ENCODE measurements at regions not wholly inside any gene's neighbourhood (a gene's known extent, or its start where the extent isn't known, plus 50 kb on each side); places are given as distances from the start of the nearest gene placed in this dataset.

- no peak for DNase-seq
Observed at GRCh38 chr5:162325143-162325727, 257.7 kb downstream of the GABRG2 start.

GRCh38 chr5:162334944-162335343, 267.4 kb downstream of the GABRG2 start:
- DNase-seq, result no peak

- DNase-seq, result no peak
Observed at GRCh38 chr5:162360373-162360931, 292.9 kb downstream of the GABRG2 start.

GRCh38 chr5:162372256-162372655, 304.7 kb downstream of the GABRG2 start:
- DNase-seq, result no peak

DNA sequence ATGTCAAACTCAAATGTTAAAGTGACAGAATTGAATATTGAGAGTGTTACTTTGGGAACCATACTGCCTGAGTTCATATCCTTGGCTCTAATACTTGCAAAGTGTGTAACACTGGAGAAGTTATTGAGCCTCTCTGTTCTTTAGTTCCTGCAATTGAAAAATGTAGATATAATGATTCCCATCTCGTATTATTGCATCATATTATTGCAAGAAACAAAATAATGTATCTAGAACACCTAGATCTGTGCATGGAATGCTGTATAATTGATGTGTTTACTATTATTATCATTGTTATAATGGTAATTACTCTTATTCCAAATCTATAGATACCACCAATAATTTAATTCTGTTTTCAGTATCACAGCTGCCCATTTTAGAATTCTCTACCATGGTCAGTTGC, 310.3 kb downstream of the GABRG2 start:
- no peak for DNase-seq

DNA sequence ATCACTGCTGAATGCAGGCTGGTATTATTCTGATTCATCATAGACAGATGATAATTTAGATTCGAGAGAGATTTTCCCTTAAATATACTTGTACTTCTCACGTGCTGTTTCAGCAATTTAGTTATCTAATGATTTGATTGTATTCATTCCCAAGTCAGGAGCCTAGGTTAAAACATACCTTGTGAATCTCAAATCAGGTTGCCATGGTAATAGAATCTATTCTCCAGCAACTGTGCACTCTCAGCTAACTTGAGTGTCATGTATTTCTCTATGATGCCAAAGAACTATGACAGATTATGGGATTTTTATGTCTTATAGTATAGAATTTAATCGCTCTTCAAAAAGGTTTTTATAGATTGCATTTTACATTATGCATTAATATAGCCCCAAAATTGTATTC, 315.3 kb downstream of the GABRG2 start:
- no peak for DNase-seq

GRCh38 chr5:162384225-162384624, 316.7 kb downstream of the GABRG2 start:
- DNase-seq, result no peak

GRCh38 chr5:162391833-162392232, 324.3 kb downstream of the GABRG2 start:
- DNase-seq, result no peak

GRCh38 chr5:162392336-162392735, 324.8 kb downstream of the GABRG2 start:
- DNase-seq, result no peak

- DNase-seq, result no peak
Observed at GRCh38 chr5:162393534-162393933, 326.0 kb downstream of the GABRG2 start.

DNA sequence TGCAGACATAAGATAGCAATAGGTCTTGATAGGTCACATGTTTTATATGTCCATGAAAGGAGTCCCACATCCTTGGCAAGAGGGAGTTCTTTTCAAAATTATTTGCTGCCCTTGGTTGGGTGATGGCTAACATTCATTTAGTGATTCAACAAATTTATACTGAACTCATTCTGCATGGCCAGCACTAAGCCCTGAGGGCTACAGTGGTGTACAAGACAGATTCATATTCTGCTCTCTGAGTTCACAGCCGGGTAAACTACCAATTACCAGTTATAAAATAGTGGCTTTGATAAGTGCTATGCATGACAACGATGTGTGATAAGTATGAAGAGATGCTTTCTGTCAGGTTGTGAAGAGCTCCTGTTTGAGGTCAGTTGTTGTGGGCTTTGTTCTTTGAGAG, 340.0 kb downstream of the GABRG2 start:
- DNase-seq, result no peak

DNA sequence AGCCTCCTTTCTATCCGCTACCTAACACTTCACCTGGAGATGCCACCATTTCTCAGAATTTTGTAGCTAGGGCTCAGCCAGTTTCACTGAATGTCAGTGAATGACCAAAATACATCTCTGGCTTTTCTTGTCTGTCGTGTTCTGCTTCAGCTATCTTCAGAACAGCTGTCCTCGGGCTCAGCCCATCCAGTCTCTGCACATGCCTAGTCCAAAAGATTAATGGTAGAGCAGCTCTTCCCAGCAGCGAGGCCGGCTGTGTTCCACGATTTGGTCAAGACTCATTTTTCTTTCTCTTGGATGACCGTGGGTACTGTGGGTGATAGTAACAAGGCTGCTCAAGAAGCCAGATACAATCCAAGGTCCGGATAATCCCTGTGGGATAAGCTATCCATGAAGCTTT, 342.8 kb downstream of the GABRG2 start:
- DNase-seq, result no peak

- no peak for DNase-seq
Observed at GRCh38 chr5:162429142-162429541, 361.6 kb downstream of the GABRG2 start.

DNA sequence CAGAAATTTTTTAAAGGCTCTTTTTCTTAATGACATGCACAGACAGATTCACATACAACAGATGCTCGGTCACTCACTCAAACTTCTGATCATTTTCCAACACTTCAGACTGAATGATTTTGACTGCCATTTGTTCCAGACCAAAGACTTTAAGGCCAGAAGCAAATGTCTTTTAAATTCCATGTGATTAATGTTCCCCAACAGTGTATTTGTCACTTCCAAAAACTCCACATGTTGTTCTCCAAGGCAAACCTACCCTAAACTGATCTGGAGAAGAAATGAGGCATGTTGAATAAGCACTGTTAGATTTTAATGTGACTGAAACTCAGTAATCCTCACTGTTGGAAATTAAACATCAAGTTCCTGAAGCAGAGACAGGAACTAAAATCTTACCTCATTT, 366.7 kb downstream of the GABRG2 start:
- DNase-seq, result no peak

DNA sequence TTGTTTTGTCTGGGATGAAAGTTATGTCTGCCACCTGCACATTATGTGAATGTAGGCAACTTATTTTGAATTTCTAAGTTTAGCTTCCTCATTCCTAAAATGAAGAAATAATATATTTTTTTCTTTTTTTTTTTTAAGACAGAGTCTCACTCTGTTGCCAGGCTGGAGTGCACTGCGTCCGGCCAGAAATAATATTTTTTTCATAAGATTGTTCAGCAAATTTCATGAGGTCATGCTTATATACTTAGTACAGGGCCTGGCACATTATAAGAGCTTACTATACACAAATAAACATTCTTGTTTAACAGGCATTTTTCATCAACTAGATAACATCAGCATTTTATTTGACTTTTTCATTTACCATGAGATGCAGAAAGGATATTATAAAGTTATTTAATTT, 368.5 kb downstream of the GABRG2 start:
- DNase-seq, result no peak

DNA sequence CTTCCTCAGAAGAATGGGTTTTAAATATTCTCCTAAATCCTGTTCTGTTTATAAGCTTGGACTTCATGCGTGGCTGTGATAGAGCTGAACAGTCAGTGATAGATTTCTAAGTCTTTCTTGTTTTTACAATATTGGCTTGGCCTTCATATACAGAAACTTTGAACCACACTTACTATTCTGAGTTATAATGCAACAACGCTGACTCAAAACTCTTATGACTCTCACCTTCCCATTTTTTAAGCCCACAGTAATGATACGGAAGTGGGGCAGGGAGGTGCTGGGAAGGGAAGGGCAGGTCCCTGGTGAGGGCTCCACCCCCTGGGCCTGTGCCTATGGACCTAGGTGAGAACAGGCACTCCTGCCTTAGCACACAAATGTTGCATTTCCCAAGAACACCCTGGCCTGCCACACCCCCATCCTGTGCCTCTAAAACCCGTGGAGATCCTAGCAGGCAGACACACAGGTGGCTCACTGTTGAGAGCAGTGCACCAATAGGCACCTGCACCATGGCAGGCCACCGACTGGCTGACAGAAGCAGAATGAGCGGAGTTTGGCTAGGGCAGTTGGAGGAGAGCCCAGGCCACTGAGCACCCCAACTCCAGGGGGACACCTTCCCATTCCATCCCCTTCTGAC, 376.7 kb downstream of the GABRG2 start:
- DNase-seq, result no peak

DNA sequence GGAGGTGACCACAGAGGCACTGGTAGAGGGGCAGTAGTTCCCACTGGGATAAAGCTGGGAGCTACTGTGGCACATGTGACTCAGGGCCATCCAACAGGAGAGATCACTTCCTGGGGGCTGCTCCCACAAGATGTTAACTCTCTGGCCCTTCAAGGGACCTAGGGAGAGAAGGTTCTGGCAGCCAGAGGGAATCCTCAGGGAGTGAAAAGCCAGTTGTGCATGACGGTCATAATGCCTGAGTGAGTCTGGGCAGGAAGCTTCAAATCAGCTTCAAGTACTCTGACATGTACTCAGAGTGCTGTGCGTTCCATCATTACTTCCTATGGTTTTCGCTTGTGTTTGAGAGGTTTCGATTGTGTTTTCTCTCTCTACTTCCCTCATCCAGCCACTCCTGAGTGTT, 388.5 kb downstream of the GABRG2 start:
- DNase-seq, result no peak

DNA sequence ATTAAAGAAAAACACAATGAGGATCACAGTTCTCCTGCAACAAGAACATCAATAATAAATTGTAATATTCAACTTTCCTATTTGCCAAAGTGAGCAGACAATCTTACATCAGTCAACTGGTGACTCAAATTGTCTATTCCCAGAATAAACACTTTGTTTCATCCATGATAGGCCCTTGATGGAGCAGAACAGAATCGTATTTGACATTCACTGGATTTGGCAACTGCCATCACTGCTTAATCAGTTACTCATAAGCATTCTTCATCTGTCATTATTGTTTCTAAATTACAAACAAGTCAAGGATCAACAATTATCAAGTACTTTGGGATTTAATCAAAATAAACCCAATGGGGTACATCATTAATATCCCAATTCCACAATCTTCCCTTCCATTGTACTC, 398.4 kb downstream of the GABRG2 start:
- DNase-seq, result no peak

GRCh38 chr5:162473041-162473714, 405.6 kb downstream of the GABRG2 start:
- no peak for DNase-seq

- DNase-seq, result no peak
Observed at GRCh38 chr5:162474239-162474638, 406.7 kb downstream of the GABRG2 start.

- no peak for DNase-seq
Observed at GRCh38 chr5:162484095-162484494, 416.5 kb downstream of the GABRG2 start.

- DNase-seq, result no peak
Observed at GRCh38 chr5:162484986-162485385, 417.4 kb downstream of the GABRG2 start.

DNA sequence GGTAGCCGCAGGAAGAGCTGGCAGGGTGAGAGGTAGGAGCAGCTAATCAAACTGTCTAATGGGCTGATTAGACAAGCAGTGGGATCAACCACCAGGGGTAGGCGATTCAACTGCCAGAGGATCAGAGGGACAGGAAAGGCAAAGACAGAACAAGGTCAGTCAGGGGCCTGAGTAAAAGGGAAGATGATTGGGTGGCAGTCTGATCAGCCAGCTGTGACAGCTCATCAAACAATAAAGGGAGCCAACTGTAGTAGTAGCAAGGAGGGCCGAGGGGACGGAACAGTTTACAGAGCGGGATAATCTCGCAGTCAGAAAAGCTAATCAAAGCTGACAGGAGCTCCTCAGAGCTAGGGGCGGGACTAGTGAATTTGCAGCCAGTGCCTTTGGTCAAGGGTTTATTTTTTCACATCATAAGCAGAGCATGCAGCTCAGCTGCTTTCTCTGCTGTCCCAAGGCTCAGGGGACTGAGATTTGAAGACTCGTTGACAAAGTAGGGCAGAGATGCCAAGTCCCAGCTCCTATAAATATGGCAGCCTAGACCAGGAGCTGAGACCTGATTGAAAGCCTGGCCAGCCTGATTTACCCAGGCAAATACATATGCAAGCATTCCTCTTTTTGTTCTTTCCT, 418.2 kb downstream of the GABRG2 start:
- DNase-seq, result no peak
